Right renal pelvis (tissue), 4 donors: ENCODE measurements at regions not wholly inside any gene's neighbourhood (a gene's known extent, or its start where the extent isn't known, plus 50 kb on each side); places are given as distances from the start of the nearest gene placed in this dataset.

Experiments
- DNase-seq, 4 donors: peaks; one replicate each; pipeline ENCODE4 v3.0.0-alpha.2; 2013; ENCODE audit warnings: low read depth in 4 of 4, low spot score in 3 of 4, missing footprints in 1 of 4

- no peak for DNase-seq
Observed at GRCh38 chr6:15996030-15996429, 132.9 kb upstream of the MYLIP start.

GRCh38 chr6:15995493-15995892, 133.4 kb upstream of the MYLIP start:
- DNase-seq, result no peak

DNA sequence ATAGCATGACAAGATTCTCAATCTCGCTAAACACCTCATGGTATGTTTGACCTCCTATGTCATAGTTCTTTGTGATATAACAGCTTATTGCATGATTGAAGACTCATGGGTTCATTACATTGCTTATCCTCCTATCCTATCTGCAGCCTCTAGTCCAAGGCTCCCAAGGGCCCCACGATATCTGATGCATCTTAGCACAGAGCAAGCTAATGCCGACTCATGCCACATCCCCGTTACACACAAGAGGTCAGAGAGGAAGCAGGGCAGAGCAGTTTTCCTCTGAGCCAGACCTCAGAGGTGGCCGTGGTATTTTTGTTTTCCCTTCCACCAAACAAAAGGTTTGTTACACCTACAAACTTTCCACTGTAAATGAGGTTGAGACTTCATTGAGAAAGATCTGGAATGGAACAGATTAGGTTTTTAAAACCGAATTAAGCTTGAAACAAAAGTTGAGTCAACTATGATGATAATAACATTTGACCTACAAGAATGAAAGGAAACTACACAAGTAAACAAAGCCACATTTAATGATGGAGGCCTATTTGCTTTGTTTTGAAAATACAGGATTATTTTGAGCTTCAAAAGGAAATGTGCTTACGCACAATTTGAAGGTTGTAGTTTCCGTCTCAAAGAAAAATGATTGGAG, 133.9 kb upstream of the MYLIP start:
- no peak for DNase-seq

DNA sequence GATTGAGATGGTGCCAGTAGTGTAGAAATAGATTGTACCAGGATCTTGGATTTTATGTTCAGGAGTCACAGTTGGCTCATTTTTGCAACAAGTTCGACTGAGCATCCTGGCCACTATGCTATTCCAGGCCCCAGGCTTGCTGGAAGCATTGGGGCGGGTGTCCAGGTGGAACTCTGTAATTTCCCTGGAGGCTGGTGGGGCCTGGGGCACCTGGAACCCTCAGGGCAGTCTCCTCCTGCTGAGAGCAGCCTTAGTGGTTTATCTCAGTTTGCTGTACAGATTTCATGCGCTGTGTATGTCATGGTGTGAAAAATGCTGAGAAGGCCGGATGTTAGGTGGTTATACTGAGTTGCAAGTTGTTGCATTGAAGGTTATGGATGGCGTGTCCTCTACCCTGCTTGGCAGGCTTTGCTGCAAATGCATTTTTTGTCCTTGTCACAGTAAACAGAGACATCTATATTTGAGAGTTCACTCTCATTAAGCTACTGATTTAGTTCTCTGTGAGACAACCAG, 135.1 kb upstream of the MYLIP start:
- no peak for DNase-seq

GRCh38 chr6:15990179-15990578, 138.7 kb upstream of the MYLIP start:
- no peak for DNase-seq

DNA sequence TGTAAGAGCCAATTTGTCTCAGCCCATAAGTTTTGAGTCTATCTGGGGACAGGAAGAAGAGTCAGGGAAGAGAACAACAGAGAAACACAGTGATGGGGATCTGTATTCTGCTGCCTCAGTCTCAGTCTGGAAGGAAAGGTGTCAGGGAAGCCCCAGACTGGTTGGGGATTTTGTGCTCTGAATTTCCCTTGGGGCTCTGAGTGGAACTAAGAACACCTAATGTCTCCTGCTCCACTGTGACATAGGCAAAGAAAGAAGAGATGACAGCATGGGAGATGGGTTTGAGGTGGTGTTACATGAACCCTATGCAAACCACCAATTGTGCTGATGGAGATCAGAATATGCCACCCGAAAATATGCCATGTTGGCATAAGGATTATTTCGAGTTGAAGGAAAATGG, 139.5 kb upstream of the MYLIP start:
- no peak for DNase-seq

DNA sequence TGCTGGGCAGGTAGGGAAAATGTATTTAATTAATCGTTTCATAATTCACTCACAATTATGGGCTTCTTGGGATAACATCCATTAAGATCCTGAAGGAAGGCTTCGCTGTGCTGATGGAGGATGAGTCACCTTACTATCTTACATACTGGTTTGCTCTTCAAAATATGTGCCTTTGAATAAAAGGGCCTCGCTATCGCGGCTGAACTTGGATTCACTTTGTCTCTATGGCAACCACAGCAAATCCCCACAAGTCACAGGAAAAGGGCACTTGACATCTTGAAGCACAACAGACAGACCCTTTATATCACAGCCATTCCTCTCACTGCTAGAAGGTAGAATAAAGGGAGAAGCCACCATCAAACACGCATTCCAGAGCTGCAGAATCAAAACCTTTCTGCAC, 141.3 kb upstream of the MYLIP start:
- no peak for DNase-seq

GRCh38 chr6:15986027-15986629, 142.8 kb upstream of the MYLIP start:
- DNase-seq, result no peak

DNA sequence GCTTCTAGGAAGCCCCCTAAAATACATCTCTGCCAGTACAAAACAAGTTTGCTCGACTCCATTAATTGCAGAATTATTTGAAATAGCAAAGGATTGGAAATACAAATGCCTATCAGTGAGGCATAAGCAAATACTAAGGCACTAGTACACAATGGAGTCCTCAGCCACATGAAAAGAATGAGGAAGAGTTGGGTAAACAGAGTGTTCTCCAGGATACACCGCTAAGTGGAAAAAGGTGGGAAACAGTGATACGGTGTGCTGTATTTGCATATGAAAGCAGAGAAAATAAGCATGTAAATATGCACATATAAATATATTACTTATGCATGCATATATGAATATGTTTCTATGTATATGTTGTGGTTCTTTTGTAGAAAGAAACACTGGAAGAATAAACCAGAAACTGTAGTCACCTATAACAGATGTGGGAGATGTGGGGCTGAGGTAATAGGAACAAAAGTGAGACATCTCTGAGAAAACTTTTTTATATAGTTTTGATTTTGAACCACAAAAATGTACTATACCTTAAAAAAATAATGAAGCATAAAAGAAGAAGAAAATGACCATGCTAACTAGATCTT, 143.4 kb upstream of the MYLIP start:
- no peak for DNase-seq

- no peak for DNase-seq
Observed at GRCh38 chr6:15981956-15982355, 146.9 kb upstream of the MYLIP start.

DNA sequence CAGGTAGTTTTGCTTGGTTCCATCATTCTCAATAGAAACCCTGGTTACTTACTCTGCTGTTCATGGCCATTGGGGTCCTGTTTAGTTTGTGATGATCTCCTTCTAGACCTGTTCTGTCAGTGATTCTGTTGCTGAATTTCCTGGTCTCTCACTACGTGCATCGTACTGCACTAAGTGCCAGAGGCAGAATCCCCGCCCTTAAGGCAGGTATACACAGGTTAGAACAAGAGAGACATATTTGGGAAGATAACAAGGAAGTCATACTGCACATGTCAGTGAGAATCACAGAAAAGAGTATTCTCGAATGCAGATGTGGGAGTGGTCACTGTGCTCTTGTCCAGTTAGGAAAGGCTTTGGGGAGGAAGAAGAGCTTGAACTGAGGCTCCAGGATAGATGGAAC, 148.1 kb upstream of the MYLIP start:
- no peak for DNase-seq

GRCh38 chr6:15978426-15978825, 150.5 kb upstream of the MYLIP start:
- DNase-seq, result no peak

DNA sequence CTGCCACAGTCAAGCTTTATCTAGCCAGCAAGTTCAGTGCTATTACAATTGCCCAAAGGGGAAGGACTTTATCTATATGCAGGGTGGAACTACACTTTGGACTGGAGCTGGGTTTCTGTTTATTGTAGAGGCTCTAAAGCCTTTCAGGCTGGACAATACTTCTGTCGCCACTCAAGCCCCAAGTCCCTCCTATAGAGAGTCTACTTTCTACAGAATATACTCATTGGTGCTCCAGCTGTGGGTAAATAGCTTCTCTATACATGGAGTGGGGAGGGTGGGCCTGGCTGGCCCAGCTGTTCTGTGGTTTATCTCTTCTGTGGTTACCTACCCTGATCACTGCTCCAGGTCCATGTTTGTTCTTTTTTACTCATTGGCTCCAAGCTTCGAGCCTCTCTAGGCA, 151.8 kb upstream of the MYLIP start:
- DNase-seq, result no peak

DNA sequence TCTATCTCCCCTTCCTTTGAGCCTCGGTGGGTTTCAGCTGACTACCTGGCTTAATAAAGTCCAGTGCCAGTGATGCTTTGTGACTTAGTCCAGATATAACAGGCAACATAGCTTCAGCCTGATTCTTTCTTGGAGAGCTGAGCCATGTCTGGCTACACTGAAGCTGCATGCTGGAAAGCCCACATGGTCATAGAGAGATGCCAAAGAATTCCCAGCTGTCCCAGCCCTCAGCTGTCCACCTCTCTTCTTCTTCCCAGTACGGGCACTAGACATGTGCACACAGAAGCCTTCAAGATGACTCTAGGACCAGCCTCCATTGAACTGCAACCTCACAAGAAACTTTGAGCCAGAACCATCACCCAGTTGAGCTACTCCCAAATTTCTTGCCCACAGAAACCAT, 154.1 kb upstream of the MYLIP start:
- no peak for DNase-seq

DNA sequence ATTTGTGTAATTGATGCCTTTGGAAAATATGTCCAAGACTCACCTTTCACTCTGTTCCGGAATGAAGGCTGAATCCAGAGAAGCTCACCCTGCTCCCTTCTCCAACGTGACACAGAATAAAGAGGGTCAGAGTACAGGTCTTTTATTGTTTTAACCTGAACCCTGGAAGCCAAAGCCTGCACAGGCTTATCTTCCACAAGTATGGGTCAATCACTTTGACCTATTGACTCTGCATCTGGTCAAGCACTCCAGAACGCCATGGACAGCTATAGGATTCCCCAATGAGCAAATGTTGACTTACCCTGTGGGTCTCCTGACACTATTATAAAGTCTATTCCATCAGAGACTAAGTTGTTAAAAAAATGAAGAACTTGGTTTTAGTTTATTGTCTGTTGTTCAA, 158.4 kb upstream of the MYLIP start:
- DNase-seq, result no peak

GRCh38 chr6:15969236-15969778, 159.6 kb upstream of the MYLIP start:
- no peak for DNase-seq

DNA sequence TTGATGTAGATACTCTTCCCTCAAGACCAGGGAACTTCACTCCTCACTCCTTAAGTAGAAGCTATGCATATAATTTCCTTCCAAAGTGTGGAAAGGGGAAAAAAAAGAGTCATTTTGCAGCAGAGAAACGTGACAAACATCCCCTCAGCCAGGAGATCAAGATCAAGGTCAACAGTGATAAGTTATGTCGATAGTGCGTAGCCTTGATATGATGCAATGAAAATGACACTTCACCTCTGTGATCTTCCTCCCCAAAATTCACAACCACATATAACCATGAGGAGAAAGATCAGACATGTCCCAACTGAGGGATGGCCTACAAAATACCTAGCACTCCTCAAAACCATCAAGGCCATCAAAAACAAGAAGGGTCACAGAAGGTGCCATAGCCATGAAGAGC, 160.4 kb upstream of the MYLIP start:
- no peak for DNase-seq

- no peak for DNase-seq
Observed at GRCh38 chr6:15966000-15966520, 162.8 kb upstream of the MYLIP start.

DNA sequence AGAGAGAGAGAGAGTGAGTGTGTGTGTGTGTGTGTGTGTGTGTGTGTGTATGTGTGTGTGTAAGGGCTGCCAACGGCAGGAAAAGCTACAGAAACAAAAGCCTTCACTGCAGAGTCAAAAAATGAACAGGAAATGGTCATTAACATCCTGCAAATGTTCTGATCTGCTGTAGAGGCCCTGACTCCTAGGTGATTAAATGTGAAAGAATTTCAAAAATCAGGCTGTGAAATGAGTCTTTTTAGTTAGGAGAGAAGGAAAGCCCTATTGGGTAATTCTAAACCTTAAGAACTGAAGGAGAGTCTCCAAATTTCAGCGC, 166.5 kb upstream of the MYLIP start:
- no peak for DNase-seq

DNA sequence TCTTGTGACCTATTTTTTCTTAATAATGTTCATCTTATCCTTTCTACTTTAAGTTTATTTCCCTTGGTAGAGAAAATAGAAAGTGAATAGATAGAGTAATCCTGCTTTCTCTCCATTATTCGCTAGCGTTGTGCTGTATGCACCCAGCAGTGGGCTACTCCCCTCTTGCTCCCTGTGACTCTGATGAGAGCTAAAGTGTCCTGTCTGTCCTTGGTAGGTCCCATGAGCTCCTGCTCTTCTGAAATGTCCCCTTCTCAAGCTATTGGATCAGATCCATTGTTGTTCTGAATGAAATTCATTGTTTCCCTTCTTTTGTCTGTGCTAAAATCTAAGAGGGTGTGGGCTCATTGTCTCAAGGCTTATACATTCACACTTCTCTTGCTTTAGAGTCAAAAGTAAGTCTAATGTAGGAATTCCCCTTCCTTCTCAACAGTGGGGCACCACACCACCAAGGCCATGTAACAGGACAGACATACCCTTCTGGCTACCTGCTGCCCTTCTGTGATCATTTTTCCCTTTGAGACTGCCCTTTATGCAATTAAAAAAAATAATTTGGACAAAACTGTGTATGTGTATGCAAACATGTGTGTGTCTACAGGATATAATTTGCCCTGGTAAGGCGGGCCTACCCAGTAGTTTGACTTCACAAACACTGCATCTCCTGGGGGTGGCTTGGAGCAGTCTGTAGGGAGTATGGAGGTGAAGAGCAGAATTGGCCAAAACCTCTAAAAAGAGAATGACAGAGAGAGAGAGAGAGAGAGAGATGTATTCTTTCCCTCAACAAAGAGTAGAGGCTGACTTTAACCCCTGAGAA, 167.0 kb upstream of the MYLIP start:
- no peak for DNase-seq
